ENCODE measurements at regions not wholly inside any gene's neighbourhood (a gene's known extent, or its start where the extent isn't known, plus 50 kb on each side); places are given as distances from the start of the nearest gene placed in this dataset.

DNA sequence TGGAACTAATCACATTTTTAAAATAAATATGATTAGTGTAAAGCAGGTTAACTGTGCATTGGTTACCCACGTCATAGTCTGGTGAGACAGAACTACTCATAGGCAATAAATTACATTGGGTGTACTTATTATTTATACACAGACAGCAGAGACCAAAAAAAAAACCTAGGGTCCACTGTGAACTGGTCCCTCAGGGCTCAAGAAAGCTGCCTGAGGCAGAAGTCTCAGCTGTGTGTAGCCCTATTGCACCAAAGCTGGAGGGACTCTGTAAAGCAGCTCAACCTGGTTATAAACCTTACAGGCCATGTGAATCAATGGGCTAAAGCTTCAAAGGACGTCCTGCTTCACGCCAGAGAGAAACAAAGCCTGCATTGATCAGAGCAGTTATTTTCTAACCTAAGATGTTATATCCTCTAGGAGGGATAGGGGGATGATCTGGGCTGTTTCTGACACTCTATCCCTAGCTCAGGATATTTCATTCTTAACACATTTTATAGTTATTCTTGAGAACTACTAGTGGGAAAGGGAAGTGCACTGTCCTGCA lies 432.2 kb upstream of the ANO3 start:
- ChIA-PET POLR2A (no interaction called here), CTCF (no interaction called here)
- ATAC-seq (no peak), FAIRE-seq (no peak), DNase-seq (ENCODE audit: low read depth in 1 of 2, low spot score in 1 of 2) (no peak)
- WGBS (ENCODE audit: missing lambda C conversion rate), result 13% methylated on average over 3 of the region's 3 CpGs
- 0 out of 3 replicates have a peak, but pooled peaks cover 3% of the 10 kb centered on the region for H3K9me3 ChIP-seq
- H3K4me3 ChIP-seq, result no peak overlapping the region
- no peaks in the 10 kb centered on the region for H3K4me1 ChIP-seq
- TF ChIP-seq, protein P1, sequence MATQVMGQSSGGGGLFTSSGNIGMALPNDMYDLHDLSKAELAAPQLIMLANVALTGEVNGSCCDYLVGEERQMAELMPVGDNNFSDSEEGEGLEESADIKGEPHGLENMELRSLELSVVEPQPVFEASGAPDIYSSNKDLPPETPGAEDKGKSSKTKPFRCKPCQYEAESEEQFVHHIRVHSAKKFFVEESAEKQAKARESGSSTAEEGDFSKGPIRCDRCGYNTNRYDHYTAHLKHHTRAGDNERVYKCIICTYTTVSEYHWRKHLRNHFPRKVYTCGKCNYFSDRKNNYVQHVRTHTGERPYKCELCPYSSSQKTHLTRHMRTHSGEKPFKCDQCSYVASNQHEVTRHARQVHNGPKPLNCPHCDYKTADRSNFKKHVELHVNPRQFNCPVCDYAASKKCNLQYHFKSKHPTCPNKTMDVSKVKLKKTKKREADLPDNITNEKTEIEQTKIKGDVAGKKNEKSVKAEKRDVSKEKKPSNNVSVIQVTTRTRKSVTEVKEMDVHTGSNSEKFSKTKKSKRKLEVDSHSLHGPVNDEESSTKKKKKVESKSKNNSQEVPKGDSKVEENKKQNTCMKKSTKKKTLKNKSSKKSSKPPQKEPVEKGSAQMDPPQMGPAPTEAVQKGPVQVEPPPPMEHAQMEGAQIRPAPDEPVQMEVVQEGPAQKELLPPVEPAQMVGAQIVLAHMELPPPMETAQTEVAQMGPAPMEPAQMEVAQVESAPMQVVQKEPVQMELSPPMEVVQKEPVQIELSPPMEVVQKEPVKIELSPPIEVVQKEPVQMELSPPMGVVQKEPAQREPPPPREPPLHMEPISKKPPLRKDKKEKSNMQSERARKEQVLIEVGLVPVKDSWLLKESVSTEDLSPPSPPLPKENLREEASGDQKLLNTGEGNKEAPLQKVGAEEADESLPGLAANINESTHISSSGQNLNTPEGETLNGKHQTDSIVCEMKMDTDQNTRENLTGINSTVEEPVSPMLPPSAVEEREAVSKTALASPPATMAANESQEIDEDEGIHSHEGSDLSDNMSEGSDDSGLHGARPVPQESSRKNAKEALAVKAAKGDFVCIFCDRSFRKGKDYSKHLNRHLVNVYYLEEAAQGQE (IDR thresholded peaks at IDR 0.05), result no peak
- TF ChIP-seq, protein P2, sequence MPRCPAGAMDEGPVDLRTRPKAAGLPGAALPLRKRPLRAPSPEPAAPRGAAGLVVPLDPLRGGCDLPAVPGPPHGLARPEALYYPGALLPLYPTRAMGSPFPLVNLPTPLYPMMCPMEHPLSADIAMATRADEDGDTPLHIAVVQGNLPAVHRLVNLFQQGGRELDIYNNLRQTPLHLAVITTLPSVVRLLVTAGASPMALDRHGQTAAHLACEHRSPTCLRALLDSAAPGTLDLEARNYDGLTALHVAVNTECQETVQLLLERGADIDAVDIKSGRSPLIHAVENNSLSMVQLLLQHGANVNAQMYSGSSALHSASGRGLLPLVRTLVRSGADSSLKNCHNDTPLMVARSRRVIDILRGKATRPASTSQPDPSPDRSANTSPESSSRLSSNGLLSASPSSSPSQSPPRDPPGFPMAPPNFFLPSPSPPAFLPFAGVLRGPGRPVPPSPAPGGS (IDR thresholded peaks at IDR 0.05), result no peak
- TF ChIP-seq FOSB (CRISPR knock-in tag; IDR thresholded peaks at IDR 0.05), result no peak
- no peak for TF ChIP-seq CHD4 (IDR thresholded peaks at IDR 0.05; ENCODE audit: borderline replicate concordance)
- no peak for TF ChIP-seq PHF8 (IDR thresholded peaks at IDR 0.05; ENCODE audit: borderline replicate concordance, low read depth)
- no peak for TF ChIP-seq GATA3 (IDR thresholded peaks at IDR 0.05; ENCODE audit: borderline replicate concordance)
- TF ChIP-seq, protein P3, sequence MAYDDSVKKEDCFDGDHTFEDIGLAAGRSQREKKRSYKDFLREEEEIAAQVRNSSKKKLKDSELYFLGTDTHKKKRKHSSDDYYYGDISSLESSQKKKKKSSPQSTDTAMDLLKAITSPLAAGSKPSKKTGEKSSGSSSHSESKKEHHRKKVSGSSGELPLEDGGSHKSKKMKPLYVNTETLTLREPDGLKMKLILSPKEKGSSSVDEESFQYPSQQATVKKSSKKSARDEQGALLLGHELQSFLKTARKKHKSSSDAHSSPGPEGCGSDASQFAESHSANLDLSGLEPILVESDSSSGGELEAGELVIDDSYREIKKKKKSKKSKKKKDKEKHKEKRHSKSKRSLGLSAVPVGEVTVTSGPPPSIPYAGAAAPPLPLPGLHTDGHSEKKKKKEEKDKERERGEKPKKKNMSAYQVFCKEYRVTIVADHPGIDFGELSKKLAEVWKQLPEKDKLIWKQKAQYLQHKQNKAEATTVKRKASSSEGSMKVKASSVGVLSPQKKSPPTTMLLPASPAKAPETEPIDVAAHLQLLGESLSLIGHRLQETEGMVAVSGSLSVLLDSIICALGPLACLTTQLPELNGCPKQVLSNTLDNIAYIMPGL (CRISPR knock-in tag; IDR thresholded peaks at IDR 0.05; ENCODE audit: borderline replicate concordance), result no peak
- TF ChIP-seq CEBPB (IDR thresholded peaks at IDR 0.05), result no peak
- no peak for TF ChIP-seq POLR2A (IDR thresholded peaks at IDR 0.05; ENCODE audit: low read length)
- no peak for TF ChIP-seq MYC (IDR thresholded peaks at IDR 0.05; ENCODE audit: borderline replicate concordance, low read length)
- TF ChIP-seq HDAC2 (IDR thresholded peaks at IDR 0.05), result no peak
- no peak for TF ChIP-seq RAD21 (conservative IDR thresholded peaks at IDR 0.05 in 1 of 2, IDR thresholded peaks at IDR 0.05 in 1 of 2)
- TF ChIP-seq SMC3 (IDR thresholded peaks at IDR 0.05), result no peak
- no peak for TF ChIP-seq NR3C1 (IDR thresholded peaks at IDR 0.05)
- H3K27ac ChIP-seq, result no peak overlapping the region
- H3K4me2 ChIP-seq, result no peak overlapping the region

DNA sequence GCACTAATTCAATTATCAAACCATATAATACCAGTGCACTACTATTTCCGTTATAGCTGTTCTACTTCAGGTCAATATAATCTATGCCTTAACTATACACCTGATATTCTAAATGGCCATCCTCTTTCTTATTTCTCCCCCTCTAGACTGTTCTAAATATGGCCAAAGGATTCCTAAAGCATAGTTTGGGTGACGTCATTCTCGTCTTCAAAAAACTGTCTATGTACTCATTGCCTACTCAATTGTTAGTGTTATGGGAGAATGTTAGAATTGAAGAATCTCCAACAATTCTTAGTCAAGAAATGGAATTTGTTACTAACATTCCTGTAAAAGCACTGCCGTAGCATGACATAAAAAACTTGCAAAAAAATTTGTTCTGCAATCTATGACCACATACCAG lies 431.1 kb upstream of the ANO3 start:
- H3K4me1 ChIP-seq, result no peaks in the 10 kb centered on the region
- ChIA-PET CTCF (no interaction called here), POLR2A (no interaction called here)
- 43% methylated on average over 4 of the region's 4 CpGs for WGBS (ENCODE audit: missing lambda C conversion rate)
- no peak for TF ChIP-seq EHF (CRISPR knock-in tag; IDR thresholded peaks at IDR 0.05)
- no peak for TF ChIP-seq NPAS2 (CRISPR knock-in tag; IDR thresholded peaks at IDR 0.05; ENCODE audit: borderline replicate concordance)
- no peak for TF ChIP-seq PHF8 (IDR thresholded peaks at IDR 0.05; ENCODE audit: borderline replicate concordance, low read depth)
- no peak for TF ChIP-seq MAFK (IDR thresholded peaks at IDR 0.05; ENCODE audit: partially characterized antibody)
- no peak for TF ChIP-seq NR3C1 (IDR thresholded peaks at IDR 0.05)
- no peak for TF ChIP-seq RNF2 (IDR thresholded peaks at IDR 0.05; ENCODE audit: borderline replicate concordance, low read depth)
- DNase-seq (ENCODE audit: low read depth in 1 of 2, low spot score in 1 of 2), result no peak
- ATAC-seq, result no peak
- no peak overlapping the region for H3K4me2 ChIP-seq
- H3K27ac ChIP-seq, result no peak overlapping the region
- 0 out of 3 replicates have a peak, but pooled peaks cover 3% of the 10 kb centered on the region for H3K9me3 ChIP-seq
- no peak overlapping the region for H3K4me3 ChIP-seq
- no peak for FAIRE-seq

Data from A549 (cell line).